Astrocyte of the spinal cord (primary cell): ENCODE measurements at regions not wholly inside any gene's neighbourhood (a gene's known extent, or its start where the extent isn't known, plus 50 kb on each side); places are given as distances from the start of the nearest gene placed in this dataset.

ENCODE experiments used
- DNase-seq: peaks from one replicate; pipeline ENCODE4 v3.0.0; 2011; ENCODE audit warnings: low read depth, low spot score
- H3K4me3 ChIP-seq: 2 replicates; pipeline ENCODE4 v1.5.1; 2011; ENCODE audit warnings: low read depth, mild to moderate bottlenecking, low read length, moderate library complexity
- CTCF ChIP-seq: IDR thresholded peaks from 2 replicates; pipeline ENCODE4 v1.5.1; 2012; ENCODE audit warnings: low read depth, mild to moderate bottlenecking, low read length, inconsistent platforms
- in situ Hi-C: cut with HindIII; loops from 2 replicates; pipeline ENCODE4 v1.10.0; 2017; ENCODE audit warnings: low sequenced_read_pairs

GRCh38 chr5:12277504-12278192, 373.4 kb upstream of the CTNND2 start:
- in situ Hi-C loops = no loop called here
- no peak for DNase-seq
- no peak for TF ChIP-seq CTCF
- H3K4me3 ChIP-seq = no peak overlapping the region

GRCh38 chr5:12274236-12274635, 370.0 kb upstream of the CTNND2 start:
- in situ Hi-C loops = no loop called here
- H3K4me3 ChIP-seq = no peak overlapping the region
- no peak for TF ChIP-seq CTCF
- DNase-seq = no peak

GRCh38 chr5:12272389-12272788, 368.1 kb upstream of the CTNND2 start:
- in situ Hi-C loops = no loop called here
- H3K4me3 ChIP-seq = no peak overlapping the region
- DNase-seq = no peak
- TF ChIP-seq CTCF = no peak

GRCh38 chr5:12270914-12271313, 366.7 kb upstream of the CTNND2 start:
- no peak for TF ChIP-seq CTCF
- no peak for DNase-seq
- no peak overlapping the region for H3K4me3 ChIP-seq
- in situ Hi-C loops = no loop called here

- TF ChIP-seq CTCF = no peak
- no peak for DNase-seq
- H3K4me3 ChIP-seq = no peak overlapping the region
- in situ Hi-C loops = no loop called here
These were observed 364.9 kb upstream of the CTNND2 start for GRCh38 chr5:12269164-12269563.

GRCh38 chr5:12258549-12258948, 354.3 kb upstream of the CTNND2 start:
- no peak overlapping the region for H3K4me3 ChIP-seq
- no peak for DNase-seq
- in situ Hi-C loops = no loop called here
- no peak for TF ChIP-seq CTCF
